ENCODE measurements at regions not wholly inside any gene's neighbourhood (a gene's known extent, or its start where the extent isn't known, plus 50 kb on each side); places are given as distances from the start of the nearest gene placed in this dataset.

GRCh38 chr14:89040080-89040459, 215.6 kb downstream of the TTC8 start:
- TF ChIP-seq POLR2AphosphoS5 (IDR thresholded peaks at IDR 0.05) (no peak), CTCF (IDR thresholded peaks at IDR 0.05) (no peak)

Data from sigmoid colon (tissue), 4 donors.